WTC11 (cell line): ENCODE measurements at regions not wholly inside any gene's neighbourhood (a gene's known extent, or its start where the extent isn't known, plus 50 kb on each side); places are given as distances from the start of the nearest gene placed in this dataset.
"Not testable (repeated sequence)": the region's sequence is repeated elsewhere in the genome, so short reads cannot be mapped to it uniquely, and the experiment has no call there.

Experiments used
- CREB1 ChIP-seq: sonication (generic); formaldehyde crosslinking; IDR thresholded peaks from 2 replicates; pipeline ENCODE4 v1.8.0; 2023; ENCODE audit warnings: mild to moderate bottlenecking, missing genetic modification reagents
- FOXJ3 ChIP-seq: sonication (generic); formaldehyde crosslinking; IDR thresholded peaks from 2 replicates; pipeline ENCODE4 v1.9.0; 2021; ENCODE audit warnings: missing genetic modification reagents, mild to moderate bottlenecking, borderline replicate concordance
- TEAD1 ChIP-seq: sonication (generic); formaldehyde crosslinking; IDR thresholded peaks from 2 replicates; pipeline ENCODE4 v1.8.0; 2022; ENCODE audit warnings: mild to moderate bottlenecking, missing genetic modification reagents
- ZNF232 ChIP-seq: sonication (generic); formaldehyde crosslinking; IDR thresholded peaks from 2 replicates; pipeline ENCODE4 v1.8.0; 2022; ENCODE audit warnings: mild to moderate bottlenecking, missing genetic modification reagents
- TF ChIP-seq, protein P1 (sequence below): sonication (generic); formaldehyde crosslinking; IDR thresholded peaks from 2 replicates; pipeline ENCODE4 v1.8.1; 2022; ENCODE audit warnings: missing genetic modification reagents, borderline replicate concordance
- TF ChIP-seq, protein P2 (sequence below): sonication (generic); formaldehyde crosslinking; IDR thresholded peaks from 2 replicates; pipeline ENCODE4 v1.8.0; 2022; ENCODE audit warnings: mild to moderate bottlenecking, missing genetic modification reagents
- TF ChIP-seq, protein P3 (sequence below): sonication (generic); formaldehyde crosslinking; IDR thresholded peaks from 2 replicates; pipeline ENCODE4 v1.8.0; 2022; ENCODE audit warnings: mild to moderate bottlenecking, missing genetic modification reagents
- TF ChIP-seq, protein P4 (sequence below): fragments of 200-600 bp; IDR thresholded peaks from 2 replicates; pipeline ENCODE4 v1.8.0; 2022; ENCODE audit warnings: antibody characterized with exemption

DNA sequence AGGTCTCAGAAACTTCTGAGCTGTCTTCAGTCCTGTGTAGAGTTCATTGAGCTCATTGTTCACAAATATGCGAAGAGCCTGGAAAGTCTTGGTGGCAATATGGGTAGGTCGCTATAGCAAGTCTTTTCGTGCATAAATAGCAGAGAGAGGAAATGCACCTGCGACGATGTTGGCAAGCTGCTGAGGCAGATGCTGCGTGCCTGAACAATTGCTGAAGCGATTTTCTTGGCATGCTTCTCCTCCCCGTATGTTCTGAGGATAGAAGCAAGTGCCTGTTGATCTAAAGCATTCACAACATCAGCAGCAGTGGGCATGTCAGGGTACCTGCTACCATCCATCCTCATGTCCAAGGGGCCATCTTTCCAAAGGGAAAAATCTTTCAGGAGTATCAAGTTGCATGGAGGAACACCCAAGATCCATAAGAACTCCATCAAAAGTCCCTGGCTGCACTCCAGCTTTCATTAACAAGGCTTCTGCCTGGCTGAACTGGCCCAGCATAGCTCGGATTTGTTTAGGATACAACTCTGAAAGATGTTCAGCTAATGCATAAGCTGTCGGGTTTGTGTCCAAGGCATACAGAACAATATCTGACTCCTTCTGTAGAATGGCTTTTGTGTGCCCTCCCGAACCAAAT is 133.1 kb upstream of the LRIG3 start:
- not testable (repeated sequence) for TF ChIP-seq TEAD1 (CRISPR knock-in tag); ZNF232 (CRISPR knock-in tag); CREB1 (CRISPR knock-in tag); FOXJ3
- TF ChIP-seq, protein P1, sequence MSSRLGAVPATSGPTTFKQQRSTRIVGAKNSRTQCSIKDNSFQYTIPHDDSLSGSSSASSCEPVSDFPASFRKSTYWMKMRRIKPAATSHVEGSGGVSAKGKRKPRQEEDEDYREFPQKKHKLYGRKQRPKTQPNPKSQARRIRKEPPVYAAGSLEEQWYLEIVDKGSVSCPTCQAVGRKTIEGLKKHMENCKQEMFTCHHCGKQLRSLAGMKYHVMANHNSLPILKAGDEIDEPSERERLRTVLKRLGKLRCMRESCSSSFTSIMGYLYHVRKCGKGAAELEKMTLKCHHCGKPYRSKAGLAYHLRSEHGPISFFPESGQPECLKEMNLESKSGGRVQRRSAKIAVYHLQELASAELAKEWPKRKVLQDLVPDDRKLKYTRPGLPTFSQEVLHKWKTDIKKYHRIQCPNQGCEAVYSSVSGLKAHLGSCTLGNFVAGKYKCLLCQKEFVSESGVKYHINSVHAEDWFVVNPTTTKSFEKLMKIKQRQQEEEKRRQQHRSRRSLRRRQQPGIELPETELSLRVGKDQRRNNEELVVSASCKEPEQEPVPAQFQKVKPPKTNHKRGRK (CRISPR knock-in tag) = not testable (repeated sequence)
- TF ChIP-seq, protein P2, sequence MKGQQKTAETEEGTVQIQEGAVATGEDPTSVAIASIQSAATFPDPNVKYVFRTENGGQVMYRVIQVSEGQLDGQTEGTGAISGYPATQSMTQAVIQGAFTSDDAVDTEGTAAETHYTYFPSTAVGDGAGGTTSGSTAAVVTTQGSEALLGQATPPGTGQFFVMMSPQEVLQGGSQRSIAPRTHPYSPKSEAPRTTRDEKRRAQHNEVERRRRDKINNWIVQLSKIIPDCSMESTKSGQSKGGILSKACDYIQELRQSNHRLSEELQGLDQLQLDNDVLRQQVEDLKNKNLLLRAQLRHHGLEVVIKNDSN (CRISPR knock-in tag) = not testable (repeated sequence)
- TF ChIP-seq, protein P3, sequence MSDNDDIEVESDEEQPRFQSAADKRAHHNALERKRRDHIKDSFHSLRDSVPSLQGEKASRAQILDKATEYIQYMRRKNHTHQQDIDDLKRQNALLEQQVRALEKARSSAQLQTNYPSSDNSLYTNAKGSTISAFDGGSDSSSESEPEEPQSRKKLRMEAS (CRISPR knock-in tag) = not testable (repeated sequence)
- TF ChIP-seq, protein P4, sequence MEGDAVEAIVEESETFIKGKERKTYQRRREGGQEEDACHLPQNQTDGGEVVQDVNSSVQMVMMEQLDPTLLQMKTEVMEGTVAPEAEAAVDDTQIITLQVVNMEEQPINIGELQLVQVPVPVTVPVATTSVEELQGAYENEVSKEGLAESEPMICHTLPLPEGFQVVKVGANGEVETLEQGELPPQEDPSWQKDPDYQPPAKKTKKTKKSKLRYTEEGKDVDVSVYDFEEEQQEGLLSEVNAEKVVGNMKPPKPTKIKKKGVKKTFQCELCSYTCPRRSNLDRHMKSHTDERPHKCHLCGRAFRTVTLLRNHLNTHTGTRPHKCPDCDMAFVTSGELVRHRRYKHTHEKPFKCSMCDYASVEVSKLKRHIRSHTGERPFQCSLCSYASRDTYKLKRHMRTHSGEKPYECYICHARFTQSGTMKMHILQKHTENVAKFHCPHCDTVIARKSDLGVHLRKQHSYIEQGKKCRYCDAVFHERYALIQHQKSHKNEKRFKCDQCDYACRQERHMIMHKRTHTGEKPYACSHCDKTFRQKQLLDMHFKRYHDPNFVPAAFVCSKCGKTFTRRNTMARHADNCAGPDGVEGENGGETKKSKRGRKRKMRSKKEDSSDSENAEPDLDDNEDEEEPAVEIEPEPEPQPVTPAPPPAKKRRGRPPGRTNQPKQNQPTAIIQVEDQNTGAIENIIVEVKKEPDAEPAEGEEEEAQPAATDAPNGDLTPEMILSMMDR = not testable (repeated sequence)
